ENCODE measurements at regions not wholly inside any gene's neighbourhood (a gene's known extent, or its start where the extent isn't known, plus 50 kb on each side); places are given as distances from the start of the nearest gene placed in this dataset.
"Not testable (repeated sequence)": the region's sequence is repeated elsewhere in the genome, so short reads cannot be mapped to it uniquely, and the experiment has no call there.

- TF ChIP-seq, protein P1, sequence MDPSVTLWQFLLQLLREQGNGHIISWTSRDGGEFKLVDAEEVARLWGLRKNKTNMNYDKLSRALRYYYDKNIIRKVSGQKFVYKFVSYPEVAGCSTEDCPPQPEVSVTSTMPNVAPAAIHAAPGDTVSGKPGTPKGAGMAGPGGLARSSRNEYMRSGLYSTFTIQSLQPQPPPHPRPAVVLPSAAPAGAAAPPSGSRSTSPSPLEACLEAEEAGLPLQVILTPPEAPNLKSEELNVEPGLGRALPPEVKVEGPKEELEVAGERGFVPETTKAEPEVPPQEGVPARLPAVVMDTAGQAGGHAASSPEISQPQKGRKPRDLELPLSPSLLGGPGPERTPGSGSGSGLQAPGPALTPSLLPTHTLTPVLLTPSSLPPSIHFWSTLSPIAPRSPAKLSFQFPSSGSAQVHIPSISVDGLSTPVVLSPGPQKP (IDR thresholded peaks at IDR 0.05; ENCODE audit: low read depth, low read length), result no peak
- no peak for TF ChIP-seq MYC (IDR thresholded peaks at IDR 0.05; ENCODE audit: borderline replicate concordance, low read length)
- TF ChIP-seq KDM1A (IDR thresholded peaks at IDR 0.05; ENCODE audit: low read depth), result no peak
- TF ChIP-seq HDAC2 (IDR thresholded peaks at IDR 0.05), result no peak
- no peak for TF ChIP-seq HOXB13 (CRISPR knock-in tag; IDR thresholded peaks at IDR 0.05; ENCODE audit: low read depth)
These were observed 488.1 kb upstream of the TLE4 start (continued) for GRCh38 chr9:79083621-79084020.

DNA sequence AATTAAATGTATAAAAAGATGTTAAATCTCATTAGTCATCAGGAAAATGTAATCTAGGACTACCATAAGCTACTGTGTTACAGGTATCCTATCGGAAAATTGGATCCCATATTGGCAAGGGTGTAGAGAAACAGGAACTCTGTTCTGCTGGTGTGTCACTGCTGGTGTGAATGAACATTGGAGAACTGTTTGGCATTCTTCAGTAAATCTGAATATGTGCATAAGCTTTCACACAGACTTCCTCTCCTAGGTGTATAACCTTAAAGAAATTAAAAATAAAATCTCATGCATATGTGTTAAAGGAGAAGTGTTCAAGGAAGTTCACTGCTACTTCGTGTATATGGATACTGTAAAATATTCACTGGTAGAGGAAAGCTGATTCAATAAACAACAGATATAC lies 484.6 kb upstream of the TLE4 start:
- 90% methylated on average over 2 of the region's 2 CpGs for WGBS (ENCODE audit: missing lambda C conversion rate)
- Histone ChIP-seq H3K27ac (no peak overlapping the region), H3K4me2 (no peak overlapping the region), H3K4me1 (no peaks in the 10 kb centered on the region), H3K9me3 (peaks cover 14% of the 10 kb centered on the region), H3K4me3 (no peak overlapping the region)
- CTCF ChIA-PET, result no interaction called here
- TF ChIP-seq EHF (CRISPR knock-in tag; IDR thresholded peaks at IDR 0.05) (no peak), RFX5 (IDR thresholded peaks at IDR 0.05) (no peak), POLR2AphosphoS2 (conservative IDR thresholded peaks at IDR 0.05; ENCODE audit: low read length) (no peak)
- TF ChIP-seq, protein P2, sequence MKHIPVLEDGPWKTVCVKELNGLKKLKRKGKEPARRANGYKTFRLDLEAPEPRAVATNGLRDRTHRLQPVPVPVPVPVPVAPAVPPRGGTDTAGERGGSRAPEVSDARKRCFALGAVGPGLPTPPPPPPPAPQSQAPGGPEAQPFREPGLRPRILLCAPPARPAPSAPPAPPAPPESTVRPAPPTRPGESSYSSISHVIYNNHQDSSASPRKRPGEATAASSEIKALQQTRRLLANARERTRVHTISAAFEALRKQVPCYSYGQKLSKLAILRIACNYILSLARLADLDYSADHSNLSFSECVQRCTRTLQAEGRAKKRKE (CRISPR knock-in tag; IDR thresholded peaks at IDR 0.05; ENCODE audit: low read depth), result no peak
- TF ChIP-seq, protein P3, sequence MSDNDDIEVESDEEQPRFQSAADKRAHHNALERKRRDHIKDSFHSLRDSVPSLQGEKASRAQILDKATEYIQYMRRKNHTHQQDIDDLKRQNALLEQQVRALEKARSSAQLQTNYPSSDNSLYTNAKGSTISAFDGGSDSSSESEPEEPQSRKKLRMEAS (IDR thresholded peaks at IDR 0.05), result no peak
- POLR2A ChIA-PET, result no interaction called here
- ATAC-seq, result no peak
- no peak for FAIRE-seq
- DNase-seq (ENCODE audit: low read depth in 1 of 2, low spot score in 1 of 2), result no peak

GRCh38 chr9:79089054-79089560 lies 482.7 kb upstream of the TLE4 start:
- TF ChIP-seq FOSB (CRISPR knock-in tag; IDR thresholded peaks at IDR 0.05) (no peak), ZFP36 (IDR thresholded peaks at IDR 0.05; ENCODE audit: borderline replicate concordance, partially characterized antibody) (peak; percentile 84)
- POLR2A ChIA-PET, result no interaction called here
- Histone ChIP-seq H3K27ac (no peak overlapping the region), H3K4me1 (no peaks in the 10 kb centered on the region), H3K9me3 (peaks cover 6% of the 10 kb centered on the region), H3K4me2 (no peak overlapping the region), H3K4me3 (no peak overlapping the region)
- CTCF ChIA-PET, result no interaction called here
- DNase-seq (ENCODE audit: low read depth in 1 of 2, low spot score in 1 of 2), result no peak
- no peak for FAIRE-seq
- no peak for ATAC-seq

- FAIRE-seq; DNase-seq (ENCODE audit: low read depth in 1 of 2, low spot score in 1 of 2); POLR2A ChIA-PET; ATAC-seq; H3K27ac ChIP-seq; H3K9me3 ChIP-seq; H3K4me2 ChIP-seq; H3K4me1 ChIP-seq; H3K4me3 ChIP-seq; CTCF ChIA-PET: not testable (repeated sequence)
- WGBS (ENCODE audit: missing lambda C conversion rate), result 66% methylated on average over 2 of the region's 2 CpGs
These were observed 481.9 kb upstream of the TLE4 start for GRCh38 chr9:79089851-79090250.

- not testable (repeated sequence) for ATAC-seq
These were observed 468.5 kb upstream of the TLE4 start for GRCh38 chr9:79103257-79103656.

GRCh38 chr9:79104216-79104615 lies 467.5 kb upstream of the TLE4 start:
- 93% methylated on average over 1 of the region's 1 CpG for WGBS (ENCODE audit: missing lambda C conversion rate)
- no peak for ATAC-seq
- FAIRE-seq, result no peak
- ChIA-PET CTCF (interaction anchor here (0.8 kb wide), 1 partner anchor 665 kb away, joined by 3 read pairs; no protein-coding TSS in a partner anchor), POLR2A (no interaction called here)
- Histone ChIP-seq H3K4me3 (no peak overlapping the region), H3K4me1 (no peaks in the 10 kb centered on the region), H3K9me3 (peaks cover 16% of the 10 kb centered on the region), H3K27ac (no peak overlapping the region), H3K4me2 (no peak overlapping the region)
- TF ChIP-seq RAD21 (conservative IDR thresholded peaks at IDR 0.05 in 1 of 2, IDR thresholded peaks at IDR 0.05 in 1 of 2) (no peak), KDM5A (IDR thresholded peaks at IDR 0.05) (no peak), JUNB (IDR thresholded peaks at IDR 0.05) (no peak)
- no peak for DNase-seq (ENCODE audit: low read depth in 1 of 2, low spot score in 1 of 2)

More at GRCh38 chr9:79103257-79103656, 468.5 kb upstream of the TLE4 start:
- H3K4me1 ChIP-seq; FAIRE-seq; H3K27ac ChIP-seq; H3K4me3 ChIP-seq; DNase-seq (ENCODE audit: low read depth in 1 of 2, low spot score in 1 of 2); H3K4me2 ChIP-seq; POLR2A ChIA-PET: not testable (repeated sequence)
- CTCF ChIA-PET, result interaction anchor here (0.8 kb wide), 1 partner anchor 664 kb away, joined by 3 read pairs; no protein-coding TSS in a partner anchor
- peaks cover 10% of the 10 kb centered on the region for H3K9me3 ChIP-seq
- WGBS (ENCODE audit: missing lambda C conversion rate), result 84% methylated on average over 14 of the region's 17 CpGs
